ENCODE measurements at regions not wholly inside any gene's neighbourhood (a gene's known extent, or its start where the extent isn't known, plus 50 kb on each side); places are given as distances from the start of the nearest gene placed in this dataset.
A peak's percentile ranks its signal among the peaks of the same experiment; 100 is the strongest.

DNA sequence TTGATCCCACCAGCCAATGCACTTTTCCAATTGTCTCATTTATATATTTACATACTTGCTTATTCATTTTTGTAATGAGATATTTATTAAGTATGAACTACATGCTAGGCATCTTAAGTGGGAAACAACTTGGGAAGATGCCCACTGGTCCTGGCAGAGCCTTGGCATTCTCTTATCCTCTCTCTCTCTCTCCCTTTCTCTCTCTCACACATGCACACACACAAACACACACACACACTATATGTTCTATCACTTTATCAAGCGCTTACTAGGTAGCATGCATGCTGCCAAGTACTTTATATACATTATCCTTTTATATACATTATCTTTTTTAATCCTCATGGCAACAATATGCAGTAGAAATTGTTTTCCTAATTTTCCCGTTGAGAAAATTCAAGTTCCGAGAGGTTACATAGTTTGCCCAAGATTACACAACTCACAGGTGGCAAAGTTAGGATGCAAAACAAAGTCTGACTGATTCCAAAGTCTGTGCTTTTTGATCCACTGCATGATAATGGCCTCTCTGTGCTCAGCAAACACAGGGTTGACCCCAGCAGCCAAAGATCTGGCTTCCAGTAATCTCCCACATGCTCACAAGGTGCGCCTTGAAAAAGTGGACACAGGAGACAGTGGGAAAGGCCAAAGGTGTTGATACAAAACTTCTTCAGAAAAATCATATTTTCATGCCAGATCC lies 173.1 kb upstream of the KLF3 start (continued):
- TF ChIP-seq, protein P1, sequence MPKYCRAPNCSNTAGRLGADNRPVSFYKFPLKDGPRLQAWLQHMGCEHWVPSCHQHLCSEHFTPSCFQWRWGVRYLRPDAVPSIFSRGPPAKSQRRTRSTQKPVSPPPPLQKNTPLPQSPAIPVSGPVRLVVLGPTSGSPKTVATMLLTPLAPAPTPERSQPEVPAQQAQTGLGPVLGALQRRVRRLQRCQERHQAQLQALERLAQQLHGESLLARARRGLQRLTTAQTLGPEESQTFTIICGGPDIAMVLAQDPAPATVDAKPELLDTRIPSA (CRISPR knock-in tag; IDR thresholded peaks at IDR 0.05; ENCODE audit: borderline replicate concordance), result no peak
- TF ChIP-seq, protein P2, sequence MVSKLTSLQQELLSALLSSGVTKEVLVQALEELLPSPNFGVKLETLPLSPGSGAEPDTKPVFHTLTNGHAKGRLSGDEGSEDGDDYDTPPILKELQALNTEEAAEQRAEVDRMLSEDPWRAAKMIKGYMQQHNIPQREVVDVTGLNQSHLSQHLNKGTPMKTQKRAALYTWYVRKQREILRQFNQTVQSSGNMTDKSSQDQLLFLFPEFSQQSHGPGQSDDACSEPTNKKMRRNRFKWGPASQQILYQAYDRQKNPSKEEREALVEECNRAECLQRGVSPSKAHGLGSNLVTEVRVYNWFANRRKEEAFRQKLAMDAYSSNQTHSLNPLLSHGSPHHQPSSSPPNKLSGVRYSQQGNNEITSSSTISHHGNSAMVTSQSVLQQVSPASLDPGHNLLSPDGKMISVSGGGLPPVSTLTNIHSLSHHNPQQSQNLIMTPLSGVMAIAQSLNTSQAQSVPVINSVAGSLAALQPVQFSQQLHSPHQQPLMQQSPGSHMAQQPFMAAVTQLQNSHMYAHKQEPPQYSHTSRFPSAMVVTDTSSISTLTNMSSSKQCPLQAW (CRISPR knock-in tag; IDR thresholded peaks at IDR 0.05), result peak; percentile 83
- TF ChIP-seq, protein P3, sequence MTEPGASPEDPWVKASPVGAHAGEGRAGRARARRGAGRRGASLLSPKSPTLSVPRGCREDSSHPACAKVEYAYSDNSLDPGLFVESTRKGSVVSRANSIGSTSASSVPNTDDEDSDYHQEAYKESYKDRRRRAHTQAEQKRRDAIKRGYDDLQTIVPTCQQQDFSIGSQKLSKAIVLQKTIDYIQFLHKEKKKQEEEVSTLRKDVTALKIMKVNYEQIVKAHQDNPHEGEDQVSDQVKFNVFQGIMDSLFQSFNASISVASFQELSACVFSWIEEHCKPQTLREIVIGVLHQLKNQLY (CRISPR knock-in tag; IDR thresholded peaks at IDR 0.05), result peak; percentile 97
- TF ChIP-seq, protein P4, sequence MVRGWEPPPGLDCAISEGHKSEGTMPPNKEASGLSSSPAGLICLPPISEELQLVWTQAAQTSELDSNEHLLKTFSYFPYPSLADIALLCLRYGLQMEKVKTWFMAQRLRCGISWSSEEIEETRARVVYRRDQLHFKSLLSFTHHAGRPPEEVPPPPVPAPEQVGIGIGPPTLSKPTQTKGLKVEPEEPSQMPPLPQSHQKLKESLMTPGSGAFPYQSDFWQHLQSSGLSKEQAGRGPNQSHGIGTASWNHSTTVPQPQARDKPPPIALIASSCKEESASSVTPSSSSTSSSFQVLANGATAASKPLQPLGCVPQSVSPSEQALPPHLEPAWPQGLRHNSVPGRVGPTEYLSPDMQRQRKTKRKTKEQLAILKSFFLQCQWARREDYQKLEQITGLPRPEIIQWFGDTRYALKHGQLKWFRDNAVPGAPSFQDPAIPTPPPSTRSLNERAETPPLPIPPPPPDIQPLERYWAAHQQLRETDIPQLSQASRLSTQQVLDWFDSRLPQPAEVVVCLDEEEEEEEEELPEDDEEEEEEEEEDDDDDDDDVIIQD (CRISPR knock-in tag; IDR thresholded peaks at IDR 0.05; ENCODE audit: low read depth), result peak; percentile 93
- TF ChIP-seq TSC22D2 (CRISPR knock-in tag; IDR thresholded peaks at IDR 0.05; ENCODE audit: borderline replicate concordance) (no peak), HNF4G (IDR thresholded peaks at IDR 0.05; ENCODE audit: borderline replicate concordance, low read depth, low read length) (peak; percentile 98), HNF4G (CRISPR knock-in tag; IDR thresholded peaks at IDR 0.05; ENCODE audit: borderline replicate concordance, low read depth) (peak; percentile 91; the same call in 1 of the 2 replicates), HNRNPK (IDR thresholded peaks at IDR 0.05; ENCODE audit: low read depth, low read length, poor library complexity, severe bottlenecking) (no peak), ZFP1 (CRISPR knock-in tag; IDR thresholded peaks at IDR 0.05) (peak; percentile 86; the same call in 1 of the 2 replicates), SP4 (CRISPR knock-in tag; IDR thresholded peaks at IDR 0.05) (no peak), MEIS2 (CRISPR knock-in tag; IDR thresholded peaks at IDR 0.05) (peak; percentile 72; the same call in 1 of the 2 replicates), SOX5 (CRISPR knock-in tag; IDR thresholded peaks at IDR 0.05; ENCODE audit: borderline replicate concordance) (peak; percentile 92), ARNTL (CRISPR knock-in tag; IDR thresholded peaks at IDR 0.05) (peak; percentile 91), KLF9 (CRISPR knock-in tag; IDR thresholded peaks at IDR 0.05; ENCODE audit: low read depth) (no peak), ZNF17 (CRISPR knock-in tag; IDR thresholded peaks at IDR 0.05) (no peak), ZBTB38 (CRISPR knock-in tag; IDR thresholded peaks at IDR 0.05) (no peak), ZNF24 (IDR thresholded peaks at IDR 0.05) (no peak), SRSF1 (optimal IDR thresholded peaks at IDR 0.05; ENCODE audit: low read depth, low read length) (no peak), ZNF557 (CRISPR knock-in tag; IDR thresholded peaks at IDR 0.05) (no peak)
- TF ChIP-seq, protein P5, sequence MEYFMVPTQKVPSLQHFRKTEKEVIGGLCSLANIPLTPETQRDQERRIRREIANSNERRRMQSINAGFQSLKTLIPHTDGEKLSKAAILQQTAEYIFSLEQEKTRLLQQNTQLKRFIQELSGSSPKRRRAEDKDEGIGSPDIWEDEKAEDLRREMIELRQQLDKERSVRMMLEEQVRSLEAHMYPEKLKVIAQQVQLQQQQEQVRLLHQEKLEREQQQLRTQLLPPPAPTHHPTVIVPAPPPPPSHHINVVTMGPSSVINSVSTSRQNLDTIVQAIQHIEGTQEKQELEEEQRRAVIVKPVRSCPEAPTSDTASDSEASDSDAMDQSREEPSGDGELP (IDR thresholded peaks at IDR 0.05; ENCODE audit: borderline replicate concordance, low read depth), result peak; percentile 89
- TF ChIP-seq, protein P6, sequence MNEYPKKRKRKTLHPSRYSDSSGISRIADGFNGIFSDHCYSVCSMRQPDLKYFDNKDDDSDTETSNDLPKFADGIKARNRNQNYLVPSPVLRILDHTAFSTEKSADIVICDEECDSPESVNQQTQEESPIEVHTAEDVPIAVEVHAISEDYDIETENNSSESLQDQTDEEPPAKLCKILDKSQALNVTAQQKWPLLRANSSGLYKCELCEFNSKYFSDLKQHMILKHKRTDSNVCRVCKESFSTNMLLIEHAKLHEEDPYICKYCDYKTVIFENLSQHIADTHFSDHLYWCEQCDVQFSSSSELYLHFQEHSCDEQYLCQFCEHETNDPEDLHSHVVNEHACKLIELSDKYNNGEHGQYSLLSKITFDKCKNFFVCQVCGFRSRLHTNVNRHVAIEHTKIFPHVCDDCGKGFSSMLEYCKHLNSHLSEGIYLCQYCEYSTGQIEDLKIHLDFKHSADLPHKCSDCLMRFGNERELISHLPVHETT (CRISPR knock-in tag; conservative IDR thresholded peaks at IDR 0.05), result no peak
- TF ChIP-seq, protein P7, sequence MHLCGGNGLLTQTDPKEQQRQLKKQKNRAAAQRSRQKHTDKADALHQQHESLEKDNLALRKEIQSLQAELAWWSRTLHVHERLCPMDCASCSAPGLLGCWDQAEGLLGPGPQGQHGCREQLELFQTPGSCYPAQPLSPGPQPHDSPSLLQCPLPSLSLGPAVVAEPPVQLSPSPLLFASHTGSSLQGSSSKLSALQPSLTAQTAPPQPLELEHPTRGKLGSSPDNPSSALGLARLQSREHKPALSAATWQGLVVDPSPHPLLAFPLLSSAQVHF (CRISPR knock-in tag; IDR thresholded peaks at IDR 0.05), result no peak
